HG03025 (cell line): ENCODE measurements at regions not wholly inside any gene's neighbourhood (a gene's known extent, or its start where the extent isn't known, plus 50 kb on each side); places are given as distances from the start of the nearest gene placed in this dataset.

Source experiments
- ATAC-seq: cut with Tn5 transposase; IDR thresholded peaks from one replicate; pipeline ENCODE4 v1.9.1; 2021; ENCODE audit warnings: mild to moderate bottlenecking, moderate library complexity; ENCODE audit not compliant: unreplicated experiment, low FRiP score

DNA sequence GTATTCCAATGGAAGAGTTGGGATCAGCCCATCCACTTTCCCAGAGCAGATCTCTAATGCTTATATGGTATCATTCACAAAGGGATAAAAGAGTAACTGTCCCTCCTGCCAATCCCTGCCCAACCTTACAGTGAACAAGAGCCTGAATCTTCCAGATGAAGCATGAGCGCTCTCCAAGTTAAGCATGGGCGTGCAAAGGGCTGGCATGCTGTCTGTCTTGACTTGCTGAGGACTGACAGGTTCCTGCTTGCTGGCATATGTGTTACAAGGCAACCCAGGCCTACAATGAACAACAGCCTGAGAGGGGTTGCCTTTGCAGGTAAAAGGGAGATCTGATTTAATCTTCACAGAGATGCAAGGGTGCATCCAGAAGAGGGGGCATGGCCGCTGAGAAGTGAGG, 155.6 kb upstream of the SOD1 start:
- ATAC-seq: no peak

DNA sequence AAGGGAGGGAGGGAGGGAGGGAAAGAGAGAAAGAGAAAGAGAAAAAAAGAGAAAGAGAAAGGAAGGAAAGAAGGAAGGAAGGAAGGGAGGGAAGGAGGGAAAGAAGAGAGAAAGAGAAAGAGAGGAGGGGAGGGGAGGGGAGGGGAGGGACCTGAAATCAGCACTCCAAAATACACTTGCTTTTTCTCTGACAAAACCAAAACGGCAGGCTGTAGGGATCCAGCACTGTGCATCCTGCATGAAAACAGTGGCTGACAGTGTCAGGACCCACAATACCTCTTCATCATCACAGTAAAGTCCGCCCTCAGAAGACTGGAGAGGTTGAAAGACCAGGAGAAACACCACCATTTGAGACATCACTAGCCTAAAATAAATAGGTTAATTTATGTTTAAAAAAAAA, 156.0 kb upstream of the SOD1 start:
- no peak for ATAC-seq

DNA sequence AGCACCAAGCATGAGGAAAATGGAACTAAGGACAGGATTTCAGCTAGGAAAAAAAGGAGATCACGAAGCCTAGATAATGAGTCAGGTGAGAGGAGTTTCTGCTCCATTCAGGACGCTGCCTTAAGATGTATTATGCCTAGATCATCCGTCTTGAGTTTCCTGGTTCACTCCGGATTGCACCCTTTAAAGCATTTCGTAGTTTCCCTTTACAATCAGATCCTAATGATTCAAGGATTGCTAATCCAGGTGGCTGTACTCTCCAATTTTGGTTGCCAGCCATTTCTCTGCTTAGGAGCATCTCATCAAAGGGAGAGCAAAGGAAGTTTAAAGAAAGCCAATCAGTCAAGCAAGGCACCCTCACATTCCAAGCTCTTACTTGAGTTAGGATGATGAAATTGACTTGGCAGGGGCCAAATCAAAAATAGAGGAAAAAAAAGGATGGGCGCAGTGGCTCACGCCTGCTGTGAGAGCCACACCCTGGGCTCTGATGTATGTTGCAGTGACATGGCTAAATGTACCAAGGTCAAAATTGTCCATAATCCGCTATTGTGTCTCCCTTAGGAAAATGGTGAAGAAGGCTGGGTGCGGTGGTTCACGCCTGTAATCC, 156.9 kb upstream of the SOD1 start:
- ATAC-seq: no peak

DNA sequence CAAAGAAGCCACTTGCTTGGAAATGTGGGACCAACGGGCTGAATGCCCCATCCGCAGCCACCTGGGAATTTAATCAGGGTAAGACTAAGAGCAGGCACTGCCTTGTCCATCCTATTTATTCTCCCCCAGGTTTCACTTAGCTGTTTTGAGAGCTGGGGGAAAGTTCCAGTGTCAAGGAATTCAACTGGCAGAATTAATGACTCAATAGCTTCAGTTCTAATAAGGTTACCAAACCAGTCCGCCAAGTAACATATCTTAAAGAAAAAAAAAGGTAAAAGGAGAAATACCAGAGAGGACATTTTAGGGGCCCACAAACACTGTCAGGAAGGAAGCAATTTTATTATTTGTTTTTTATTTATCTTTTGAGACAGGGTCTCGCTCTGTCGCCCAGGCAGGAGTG, 157.6 kb upstream of the SOD1 start:
- no peak for ATAC-seq

DNA sequence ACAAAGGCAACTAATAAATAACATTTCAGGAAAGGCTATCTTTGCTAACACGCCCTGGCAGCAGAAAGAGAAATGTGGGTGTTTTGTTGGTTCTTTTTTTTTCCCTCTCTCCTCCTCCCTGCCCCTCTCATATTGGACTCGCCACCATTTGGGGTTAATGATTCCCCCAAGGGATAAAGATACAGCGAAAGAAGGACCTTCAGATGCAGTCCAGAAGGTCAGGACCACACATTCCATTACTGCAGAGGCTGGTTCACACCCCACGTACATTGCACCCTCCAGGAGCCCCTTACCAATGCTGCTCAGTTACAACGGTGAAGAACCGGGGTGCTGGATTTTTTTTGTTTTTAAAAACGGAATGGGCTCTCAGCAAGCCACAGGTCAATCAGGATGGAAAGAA, 156.9 kb upstream of the TIAM1 start:
- ATAC-seq: no peak

DNA sequence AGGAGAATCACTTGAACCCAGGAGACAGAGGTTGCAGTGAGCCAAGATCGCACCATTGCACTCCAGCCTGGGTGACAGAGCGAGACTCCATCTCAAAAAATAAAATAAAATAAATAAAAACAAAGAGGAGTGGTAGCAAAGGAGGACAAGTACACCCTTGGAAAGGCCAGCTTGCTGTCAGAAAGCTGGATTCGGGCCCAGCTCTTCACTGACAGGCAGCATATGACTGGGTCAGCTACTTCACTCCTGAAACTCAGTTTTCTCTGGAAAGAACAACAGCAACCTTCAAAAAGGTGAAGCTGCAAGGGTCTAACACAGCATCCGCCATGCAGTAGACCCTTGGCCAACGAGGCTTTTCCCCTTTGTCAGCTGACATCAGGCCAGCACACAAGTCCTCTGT, 156.0 kb upstream of the TIAM1 start:
- no peak for ATAC-seq

DNA sequence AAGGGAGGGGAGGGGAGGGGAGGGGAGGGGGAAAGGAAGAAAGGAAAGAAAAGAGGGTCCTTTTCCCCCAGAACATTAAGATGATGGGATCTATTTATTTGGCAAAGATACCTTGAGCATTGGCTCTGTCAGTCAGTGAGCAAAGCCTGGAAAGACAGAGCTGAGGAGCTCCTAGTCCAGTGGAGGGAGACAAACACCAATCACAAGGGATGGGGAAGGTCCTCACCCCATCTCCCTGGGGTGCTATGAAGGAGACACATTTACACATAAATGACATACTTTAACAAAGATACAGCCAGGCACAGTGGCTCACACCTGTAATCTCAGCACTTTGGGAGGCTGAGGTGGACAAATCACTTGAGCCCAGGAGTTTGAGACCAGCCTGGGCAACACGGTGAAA, 154.9 kb upstream of the TIAM1 start:
- ATAC-seq: no peak

DNA sequence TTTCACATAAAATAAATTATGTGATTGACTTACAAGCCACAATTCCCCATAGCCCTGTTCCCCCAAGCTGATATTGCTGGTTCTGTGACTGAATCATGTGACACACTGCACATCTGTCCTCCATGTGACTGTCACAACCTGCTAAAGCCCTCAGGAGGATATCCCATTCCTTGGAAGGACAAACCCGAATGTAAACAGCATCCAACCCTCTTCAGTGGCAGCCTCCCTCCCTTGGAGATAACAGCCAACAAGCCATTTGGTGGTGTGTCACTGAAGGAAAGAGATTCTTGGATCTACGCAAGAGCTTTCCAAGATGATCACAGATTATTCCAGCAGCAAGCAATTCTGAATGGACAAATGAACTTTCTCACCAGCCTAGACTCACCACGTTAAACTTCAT, 153.9 kb upstream of the TIAM1 start:
- no peak for ATAC-seq

DNA sequence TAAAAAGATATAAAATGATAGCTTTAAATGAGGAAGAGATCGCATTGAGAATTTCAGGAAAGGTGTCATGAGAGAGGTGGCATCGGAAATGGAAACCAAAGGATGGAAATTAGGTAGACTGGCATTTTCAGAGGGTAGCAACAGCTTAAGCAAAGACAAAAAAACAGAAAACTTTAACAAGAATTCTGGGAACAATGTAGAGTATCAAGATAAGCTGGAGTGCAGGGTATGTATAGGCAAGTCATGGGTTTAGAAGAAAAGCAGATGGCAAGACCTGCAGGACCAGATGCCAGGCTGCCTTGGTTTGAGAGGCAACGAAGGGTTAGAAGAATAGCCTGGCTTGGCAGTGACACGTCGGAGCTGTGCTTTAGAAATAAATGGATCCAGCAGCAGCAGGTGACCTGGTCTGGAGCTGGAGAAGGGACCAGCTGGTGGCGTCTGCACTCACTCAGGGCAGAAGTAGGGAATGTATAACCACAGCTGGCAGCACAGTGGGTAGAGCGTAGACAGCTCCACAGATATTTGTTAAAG, 149.4 kb upstream of the TIAM1 start:
- no peak for ATAC-seq

DNA sequence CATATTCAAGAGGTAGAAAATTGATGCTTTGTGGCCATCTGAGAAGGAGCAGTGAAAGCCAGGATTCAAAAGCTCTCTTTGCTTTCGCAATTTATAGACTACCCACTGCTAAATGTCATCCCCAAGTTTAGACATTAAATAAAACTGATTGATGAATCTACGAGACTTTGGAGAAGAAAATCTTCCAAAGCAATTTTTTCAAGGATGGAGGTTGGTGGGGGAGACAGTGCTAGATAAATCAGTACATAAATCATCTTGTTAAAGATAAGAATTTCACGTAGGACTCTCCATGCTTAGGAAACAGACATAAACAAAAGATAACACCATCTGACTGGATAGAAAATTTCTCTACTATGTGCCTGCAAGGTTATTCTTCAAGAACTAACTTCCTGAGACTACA, 147.6 kb upstream of the TIAM1 start:
- no peak for ATAC-seq

DNA sequence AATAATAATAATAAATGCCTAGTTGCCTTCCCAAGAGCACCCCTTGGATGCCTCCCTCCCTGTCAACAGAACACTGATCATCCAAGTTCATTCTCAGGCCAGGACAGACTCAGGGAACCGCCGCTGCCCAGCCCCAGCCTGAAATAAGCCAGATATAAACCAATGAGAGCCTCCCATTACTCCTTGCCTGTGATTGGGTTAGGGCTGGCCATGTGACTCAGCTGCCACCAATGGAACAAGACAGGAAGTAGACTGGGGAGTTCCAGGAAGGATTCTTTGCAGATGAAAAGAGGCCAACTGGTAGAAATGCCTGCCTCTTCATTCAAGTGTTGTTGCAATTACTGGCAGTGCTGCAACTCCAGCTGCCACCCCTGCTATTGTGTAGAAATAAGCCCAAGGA, 146.4 kb upstream of the TIAM1 start:
- ATAC-seq: no peak

DNA sequence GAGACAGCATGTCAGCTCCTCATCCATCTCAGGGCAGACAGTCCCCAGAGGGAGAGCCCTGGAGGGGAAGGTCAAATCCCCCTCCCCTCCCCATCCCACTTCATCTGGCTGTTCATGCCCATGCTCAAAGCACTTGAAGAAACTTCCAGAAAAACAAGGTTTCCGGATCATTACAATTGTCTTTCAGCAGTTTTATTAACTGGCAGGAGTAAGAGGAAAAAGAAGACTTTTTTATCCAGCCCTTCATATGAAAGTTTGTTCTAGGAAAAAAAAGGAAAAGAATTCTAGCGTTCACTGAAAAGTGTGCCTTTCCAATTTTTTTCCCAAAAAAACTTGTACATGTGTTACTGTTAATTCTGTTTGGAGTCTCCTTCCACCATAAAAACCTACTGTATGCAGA, 145.7 kb upstream of the TIAM1 start:
- no peak for ATAC-seq

DNA sequence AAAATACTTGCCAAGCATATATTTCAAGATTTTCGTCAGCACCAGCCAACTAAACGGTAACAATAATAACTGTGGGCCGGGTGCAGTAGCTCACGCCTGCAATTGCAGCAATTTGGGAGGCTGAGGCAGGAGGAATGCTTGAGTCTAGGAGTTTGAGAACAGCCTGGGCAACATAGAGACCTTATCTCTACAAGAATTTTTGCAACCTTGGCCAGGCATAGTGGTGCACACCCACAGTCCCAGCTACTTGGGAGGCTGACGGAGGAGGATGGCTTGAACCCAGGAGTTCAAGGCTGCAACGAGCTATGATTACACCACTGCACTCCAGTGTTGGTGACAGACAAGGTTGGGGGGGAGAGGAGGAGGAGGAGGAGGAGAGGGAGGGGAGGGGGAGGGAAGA, 145.0 kb upstream of the TIAM1 start:
- no peak for ATAC-seq

DNA sequence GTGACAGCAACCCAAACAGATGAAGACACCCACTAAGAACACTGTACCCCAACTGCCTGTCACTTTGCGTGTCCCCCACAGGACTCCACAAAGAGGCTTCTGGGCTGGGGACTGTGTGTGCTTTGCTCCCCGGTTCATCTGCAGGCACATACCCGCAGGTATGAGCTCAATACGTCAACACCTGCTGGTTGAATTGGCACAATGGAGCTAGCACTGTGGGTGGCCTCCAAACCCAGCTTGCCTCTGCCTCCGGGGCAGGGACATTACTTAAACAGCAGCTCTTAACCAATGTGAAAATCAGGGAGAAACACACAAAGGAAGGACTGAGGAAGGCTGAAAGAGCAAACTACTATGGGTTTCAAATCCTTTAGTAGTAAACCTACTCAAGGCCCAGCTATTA, 140.2 kb upstream of the TIAM1 start:
- no peak for ATAC-seq

DNA sequence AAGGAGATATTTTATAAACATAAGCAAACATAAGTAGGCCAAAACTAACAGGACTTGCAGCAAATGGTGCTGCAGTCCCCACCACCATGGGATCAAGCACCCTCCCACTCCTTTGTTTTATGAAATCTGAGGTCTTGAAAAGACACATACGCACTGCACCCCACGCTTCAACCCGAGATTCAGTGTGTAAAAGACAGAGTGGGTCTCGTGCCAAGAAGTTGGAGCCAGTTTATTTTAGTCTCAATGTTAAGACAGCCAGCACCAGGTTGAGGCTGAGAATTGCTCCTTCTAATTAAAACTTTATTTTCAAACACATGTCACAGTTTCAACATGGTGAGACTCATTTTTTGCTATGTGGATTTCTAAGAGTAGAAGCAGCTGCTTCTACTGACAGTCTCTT, 139.1 kb upstream of the TIAM1 start:
- no peak for ATAC-seq

DNA sequence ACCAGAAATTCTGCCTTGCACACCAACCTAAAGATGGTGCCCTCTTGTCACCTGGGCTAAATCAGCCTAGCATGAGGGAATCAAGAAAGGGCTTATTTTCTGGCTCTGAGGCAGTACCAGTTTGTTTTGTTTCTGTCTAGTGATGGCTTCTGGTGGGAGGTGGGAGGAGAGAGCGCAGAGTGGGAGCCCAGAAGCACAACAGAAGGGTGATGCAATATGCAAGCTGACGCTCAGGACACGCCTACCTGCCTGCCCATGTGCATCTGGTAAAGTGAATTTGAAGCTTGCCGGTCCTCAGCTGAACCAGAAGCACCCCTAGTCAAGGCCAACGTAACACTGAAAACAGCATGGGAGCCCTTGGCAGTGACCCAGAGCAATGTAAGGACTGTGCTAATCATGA, 138.4 kb upstream of the TIAM1 start:
- ATAC-seq: no peak

DNA sequence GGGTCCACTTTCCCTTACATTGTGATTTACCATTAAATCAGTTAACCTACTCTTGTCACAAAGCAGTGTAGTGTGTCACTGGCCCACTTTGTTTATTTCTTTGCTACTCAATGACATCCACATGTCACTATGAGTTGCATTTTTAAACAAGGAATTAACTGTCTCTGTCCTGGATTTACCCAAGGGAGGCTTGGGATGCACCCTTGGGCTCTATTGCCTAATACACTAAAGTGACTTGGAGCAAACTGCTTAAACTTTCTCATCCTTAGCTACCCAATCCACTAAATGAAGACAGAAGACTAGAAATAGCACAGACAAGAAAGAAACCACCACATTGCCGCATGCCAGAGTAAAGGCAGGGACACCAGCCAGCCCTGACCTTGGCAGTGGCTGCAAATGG, 136.2 kb upstream of the TIAM1 start:
- no peak for ATAC-seq

DNA sequence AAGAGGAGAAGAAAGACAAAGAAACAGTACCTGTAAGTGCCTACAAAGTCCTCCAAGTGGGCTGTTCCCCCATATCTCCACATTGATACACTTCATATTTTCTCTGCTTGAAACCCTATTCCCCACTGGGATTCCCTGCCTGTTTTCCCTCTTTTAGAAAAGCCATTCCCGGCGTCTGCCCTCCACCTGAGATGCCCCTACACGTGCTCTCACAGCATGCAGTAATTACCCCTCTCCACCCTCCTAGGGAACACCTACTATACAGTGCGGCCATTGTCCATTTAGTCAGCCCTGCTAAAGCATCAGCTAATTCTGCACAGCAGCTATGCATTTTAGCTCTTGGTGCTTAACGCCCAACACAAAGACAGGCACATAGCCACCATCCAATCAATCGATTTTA, 135.7 kb upstream of the TIAM1 start:
- ATAC-seq: no peak

DNA sequence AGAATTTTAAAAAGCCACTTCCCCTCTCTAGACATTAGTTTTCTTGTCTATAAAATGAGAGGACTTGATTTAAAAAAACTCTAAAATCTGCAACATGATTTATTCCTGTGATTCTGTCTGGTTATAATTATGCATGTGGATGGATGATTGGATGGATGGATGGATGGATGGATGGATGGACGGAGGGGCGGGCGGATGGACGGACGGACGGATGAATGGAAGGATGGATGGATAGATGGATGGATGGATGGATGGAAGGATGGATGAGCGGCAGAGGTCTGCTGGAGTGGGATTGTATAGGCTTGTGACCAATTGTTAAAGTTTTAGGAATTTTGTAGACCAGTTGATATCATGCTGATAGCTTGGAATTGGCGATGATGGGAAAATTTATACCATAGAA, 135.2 kb upstream of the TIAM1 start:
- ATAC-seq: no peak

DNA sequence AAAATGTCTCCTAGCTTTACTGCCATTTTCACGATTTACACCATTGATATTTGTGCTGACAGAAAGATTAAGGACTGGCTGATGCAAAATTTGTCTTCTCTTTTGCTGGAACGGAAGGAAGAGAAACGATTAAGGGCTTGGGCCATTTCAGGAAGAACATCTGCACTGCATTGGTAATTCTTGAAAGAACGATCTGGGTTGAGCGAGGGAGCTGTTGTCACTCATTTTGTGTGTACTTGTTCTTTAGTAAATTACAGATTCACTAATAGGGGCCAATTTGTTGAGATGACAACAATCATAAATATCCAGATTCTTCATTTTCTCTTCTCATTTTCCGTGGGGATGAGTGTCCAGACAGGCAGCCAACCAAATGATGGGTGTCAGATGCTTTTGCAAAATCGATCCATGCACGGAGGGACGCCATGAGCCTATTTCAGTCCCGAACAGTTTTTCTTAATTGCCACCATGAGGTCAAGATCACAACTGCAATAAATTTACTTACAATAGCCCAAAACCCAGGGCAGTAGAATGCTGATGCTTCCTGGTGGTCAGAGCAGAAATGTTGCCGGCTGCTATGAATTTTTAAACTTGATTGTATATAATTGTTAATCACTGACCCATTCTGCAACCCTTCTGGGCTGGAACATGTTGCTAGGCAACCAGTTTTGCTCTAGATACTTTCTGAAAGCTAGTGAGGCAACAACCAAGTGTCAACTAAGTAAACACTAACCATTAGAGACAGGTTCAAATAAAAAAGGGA, 132.4 kb upstream of the TIAM1 start:
- no peak for ATAC-seq

DNA sequence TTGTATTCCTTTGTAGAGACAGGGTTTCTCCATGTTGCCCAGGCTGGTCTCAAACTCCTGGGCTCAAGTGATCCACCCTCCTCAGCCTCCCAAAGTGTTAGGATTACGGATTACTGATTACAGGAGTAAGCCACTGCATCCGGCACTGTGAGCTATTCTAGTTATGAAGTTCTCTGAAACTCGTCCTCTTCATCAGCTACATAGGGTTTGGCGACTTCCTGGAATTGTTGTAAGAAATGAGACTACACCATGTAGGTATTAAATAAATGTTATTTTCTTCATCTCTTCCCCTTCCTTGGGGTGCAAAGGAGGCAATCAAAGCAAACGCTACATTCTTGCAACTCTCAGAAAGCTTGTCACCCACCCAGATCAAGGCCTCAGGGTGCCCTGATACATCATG, 131.2 kb upstream of the TIAM1 start:
- no peak for ATAC-seq

DNA sequence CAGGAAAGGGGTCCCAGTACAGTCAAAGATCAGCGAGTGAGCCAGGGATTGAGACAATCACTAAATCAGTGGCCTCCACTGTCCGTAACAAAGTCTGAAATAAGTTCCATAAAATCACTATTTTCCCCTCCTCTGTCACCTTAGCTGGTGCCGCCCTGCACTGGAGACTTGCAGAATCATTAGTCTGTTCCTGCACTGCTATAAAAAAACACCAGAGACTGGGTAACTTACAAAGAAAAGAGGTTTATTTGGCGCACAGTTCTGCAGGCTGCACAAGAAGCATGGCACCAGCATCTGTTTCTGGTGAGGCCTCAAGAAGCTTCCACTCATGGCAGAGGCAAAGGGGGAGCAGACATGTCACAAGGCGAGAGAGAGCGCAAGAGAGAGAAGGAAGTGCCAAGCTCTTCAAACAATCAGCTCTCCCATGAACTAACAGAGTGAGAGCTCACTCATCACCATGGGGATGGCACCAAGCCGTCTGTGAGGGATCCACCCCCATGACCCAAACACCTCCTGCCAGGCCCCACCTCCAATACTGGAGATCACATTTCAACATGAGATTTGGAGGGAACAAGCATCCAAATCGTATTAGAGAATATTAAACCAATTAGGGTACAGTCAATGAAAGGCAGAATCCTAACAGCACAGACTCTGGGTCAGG, 129.8 kb upstream of the TIAM1 start:
- no peak for ATAC-seq
